ENCODE measurements at regions not wholly inside any gene's neighbourhood (a gene's known extent, or its start where the extent isn't known, plus 50 kb on each side); places are given as distances from the start of the nearest gene placed in this dataset.

GRCh38 chr18:47737956-47738355, 192.5 kb downstream of the SMAD2 start:
- FAIRE-seq (no peak), DNase-seq (ENCODE audit: low read depth, low spot score) (no peak)
- no peak overlapping the region for H3K4me2 ChIP-seq (ENCODE audit: insufficient read depth, low read length)
- TF ChIP-seq EZH2 (IDR thresholded peaks at IDR 0.05; ENCODE audit: borderline replicate concordance, low read depth, low read length, severe bottlenecking) (no peak), GATA2 (IDR thresholded peaks at IDR 0.05; ENCODE audit: insufficient read depth, insufficient read length, low read depth, low read length) (no peak), MAX (IDR thresholded peaks at IDR 0.05; ENCODE audit: insufficient read depth, insufficient read length) (no peak), JUN (IDR thresholded peaks at IDR 0.05; ENCODE audit: borderline replicate concordance, insufficient read depth, insufficient read length, low read depth) (no peak), POLR2AphosphoS5 (IDR thresholded peaks at IDR 0.05; ENCODE audit: insufficient read depth, low read depth, low read length) (no peak)
- POLR2A ChIA-PET, result no interaction called here
- dilution Hi-C loops (cut with MboI; ENCODE audit: extremely low pct_ligation_motif_present, low sequenced_read_pairs) (no loop called here), intact Hi-C loops (cut with micrococcal nuclease) (no loop called here)
- H2AFZ ChIP-seq (ENCODE audit: low read depth, low read length), result no peak overlapping the region
- CTCF ChIA-PET, result interaction anchor here (2.8 kb wide), 1 partner anchor 11 kb away, joined by 11 read pairs; no protein-coding TSS in a partner anchor
- H3K27me3 ChIP-seq (ENCODE audit: control insufficient read depth in 2 of 2, insufficient read depth in 2 of 2, low read length in 2 of 2), result no peaks in the 10 kb centered on the region
- no peaks in the 10 kb centered on the region for H3K9me3 ChIP-seq (replicated peaks; ENCODE audit: control insufficient read depth, insufficient read depth, low read length)
- no peak overlapping the region for H3K4me3 ChIP-seq (replicated peaks in 1 of 3; ENCODE audit: insufficient read depth in 1 of 3, low read depth in 1 of 3, low read length in 3 of 3)
- H4K20me1 ChIP-seq (replicated peaks; ENCODE audit: control insufficient read depth, extremely low read depth, insufficient read depth, low read length), result no peaks in the 10 kb centered on the region
- no peaks in the 10 kb centered on the region for H3K9me1 ChIP-seq (replicated peaks; ENCODE audit: control insufficient read depth, extremely low read depth, insufficient read depth, low read length)
- H3K27ac ChIP-seq (ENCODE audit: insufficient read depth, low read depth, low read length), result no peak overlapping the region
- no peaks in the 10 kb centered on the region for H3K4me1 ChIP-seq (ENCODE audit: control insufficient read depth, extremely low read depth, insufficient read depth, low read length)
- no TSS peak for BruUV-seq (replicated peaks)
- H3K36me3 ChIP-seq (ENCODE audit: control insufficient read depth in 2 of 2, extremely low read depth in 1 of 2, insufficient read depth in 2 of 2, low read length in 2 of 2), result no peaks in the 10 kb centered on the region
- no peak overlapping the region for H3K9ac ChIP-seq (replicated peaks; ENCODE audit: extremely low read depth, insufficient read depth, low read length)
- H3K79me2 ChIP-seq (ENCODE audit: control insufficient read depth, insufficient read depth, low read length), result no peaks in the 10 kb centered on the region

- dilution Hi-C loops (cut with MboI; ENCODE audit: extremely low pct_ligation_motif_present, low sequenced_read_pairs), result no loop called here
- TF ChIP-seq POLR2AphosphoS5 (IDR thresholded peaks at IDR 0.05; ENCODE audit: insufficient read depth, low read depth, low read length), result no peak
- no peak for TF ChIP-seq EZH2 (IDR thresholded peaks at IDR 0.05; ENCODE audit: borderline replicate concordance, low read depth, low read length, severe bottlenecking)
- no peak for TF ChIP-seq JUN (IDR thresholded peaks at IDR 0.05; ENCODE audit: borderline replicate concordance, insufficient read depth, insufficient read length, low read depth)
- TF ChIP-seq CTCF (IDR thresholded peaks at IDR 0.05; ENCODE audit: extremely low read depth in 1 of 2, insufficient read depth in 1 of 2, low read depth in 1 of 2, low read length in 2 of 2), result no peak
- TF ChIP-seq MYC (IDR thresholded peaks at IDR 0.05; ENCODE audit: low read depth, low read length), result no peak
- TF ChIP-seq FOS (IDR thresholded peaks at IDR 0.05; ENCODE audit: borderline replicate concordance, insufficient read depth, low read length), result no peak
- no peak for TF ChIP-seq GATA2 (IDR thresholded peaks at IDR 0.05; ENCODE audit: insufficient read depth, insufficient read length, low read depth, low read length)
- no peak for TF ChIP-seq POLR2A (IDR thresholded peaks at IDR 0.05; ENCODE audit: low read depth, low read length)
- TF ChIP-seq MAX (IDR thresholded peaks at IDR 0.05; ENCODE audit: insufficient read depth, insufficient read length), result no peak
- H3K4me2 ChIP-seq (ENCODE audit: insufficient read depth, low read length), result no peak overlapping the region
- H3K27ac ChIP-seq (ENCODE audit: insufficient read depth, low read depth, low read length), result no peak overlapping the region
- H3K36me3 ChIP-seq (ENCODE audit: control insufficient read depth in 2 of 2, extremely low read depth in 1 of 2, insufficient read depth in 2 of 2, low read length in 2 of 2), result no peaks in the 10 kb centered on the region
- DNase-seq (ENCODE audit: low read depth, low spot score) (no peak), FAIRE-seq (no peak)
- no peaks in the 10 kb centered on the region for H3K9me3 ChIP-seq (replicated peaks; ENCODE audit: control insufficient read depth, insufficient read depth, low read length)
- H3K4me1 ChIP-seq (ENCODE audit: control insufficient read depth, extremely low read depth, insufficient read depth, low read length), result no peaks in the 10 kb centered on the region
- no peak overlapping the region for H3K4me3 ChIP-seq (replicated peaks in 1 of 3; ENCODE audit: insufficient read depth in 1 of 3, low read depth in 1 of 3, low read length in 3 of 3)
- no peaks in the 10 kb centered on the region for H3K79me2 ChIP-seq (ENCODE audit: control insufficient read depth, insufficient read depth, low read length)
- no TSS peak for BruUV-seq (replicated peaks)
- CTCF ChIA-PET, result no interaction called here
- intact Hi-C loops (cut with micrococcal nuclease), result no loop called here
- no peak overlapping the region for H2AFZ ChIP-seq (ENCODE audit: low read depth, low read length)
- H4K20me1 ChIP-seq (replicated peaks; ENCODE audit: control insufficient read depth, extremely low read depth, insufficient read depth, low read length), result no peaks in the 10 kb centered on the region
- no peaks in the 10 kb centered on the region for H3K27me3 ChIP-seq (ENCODE audit: control insufficient read depth in 2 of 2, insufficient read depth in 2 of 2, low read length in 2 of 2)
- POLR2A ChIA-PET, result no interaction called here
- no peaks in the 10 kb centered on the region for H3K9me1 ChIP-seq (replicated peaks; ENCODE audit: control insufficient read depth, extremely low read depth, insufficient read depth, low read length)
- H3K9ac ChIP-seq (replicated peaks; ENCODE audit: extremely low read depth, insufficient read depth, low read length), result no peak overlapping the region
These were observed 193.1 kb downstream of the SMAD2 start for GRCh38 chr18:47737198-47737830.
